K562 (cell line): ENCODE measurements at regions not wholly inside any gene's neighbourhood (a gene's known extent, or its start where the extent isn't known, plus 50 kb on each side); places are given as distances from the start of the nearest gene placed in this dataset.

ENCODE experiments used
- NR3C1 ChIP-seq: sonication (generic); formaldehyde crosslinking; IDR thresholded peaks from 2 replicates; pipeline ENCODE4 v1.8.1; 2022; ENCODE audit warnings: missing genetic modification reagents
- POU5F1 ChIP-seq: fragments of 150-350 bp; IDR thresholded peaks from 2 replicates; pipeline ENCODE4 v1.6.1; 2014; ENCODE audit warnings: borderline replicate concordance, low read length, low read depth, mild to moderate bottlenecking; ENCODE audit not compliant: partially characterized antibody
- ZNF407 ChIP-seq: fragments of 450-650 bp; IDR thresholded peaks from 2 replicates; pipeline ENCODE4 v1.6.1; 2016; ENCODE audit warnings: low read depth

DNA sequence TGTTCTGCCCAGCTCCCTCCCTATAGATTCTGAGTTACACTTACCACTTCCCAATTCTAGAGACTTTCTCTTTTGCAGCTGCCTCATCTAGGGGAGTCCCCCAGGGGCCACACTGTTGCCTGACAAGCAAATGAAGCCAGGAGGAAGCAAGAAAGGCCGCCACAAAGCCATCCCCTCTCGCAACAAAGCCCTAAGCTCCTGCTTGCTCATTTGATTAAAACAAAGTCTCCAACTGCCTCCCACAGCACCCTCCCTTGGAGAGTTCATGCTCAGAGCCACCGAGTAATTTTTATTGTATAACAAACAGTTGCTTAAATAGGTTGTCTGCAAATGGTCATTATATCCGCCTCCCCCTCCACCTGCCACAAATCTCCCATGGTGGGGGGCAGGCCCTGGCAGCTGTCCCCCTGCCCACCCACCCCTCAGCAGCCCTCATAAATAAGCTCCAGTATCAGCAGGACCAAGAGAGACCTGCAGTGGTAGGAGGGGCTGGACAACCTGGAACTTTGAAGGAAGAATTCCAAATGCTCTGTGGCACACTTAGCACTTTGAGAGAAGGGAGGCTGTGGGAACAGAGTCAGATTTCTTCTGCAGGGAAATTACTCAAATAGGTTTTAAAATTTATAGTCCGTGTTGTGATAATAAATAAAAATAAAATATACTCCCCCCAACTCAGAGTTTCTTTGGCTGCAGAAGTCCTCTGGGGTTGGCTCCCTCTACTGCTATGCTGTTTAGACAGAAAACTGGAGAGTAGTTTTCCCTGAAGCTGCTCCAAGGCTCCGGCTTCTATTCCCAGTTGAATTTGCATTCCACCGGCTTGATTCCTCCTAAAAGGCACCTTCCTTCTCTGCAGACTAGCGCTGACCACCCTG lies 237.5 kb downstream of the TTLL7 start (continued):
- TF ChIP-seq POU5F1 (no peak), NR3C1 (no peak), ZNF407 (no peak)
- TF ChIP-seq, all 486 proteins: peak for 0
